SK-N-SH treated with all-trans-retinoic acid at 6 μM for 48 hours (cell line): ENCODE measurements at regions not wholly inside any gene's neighbourhood (a gene's known extent, or its start where the extent isn't known, plus 50 kb on each side); places are given as distances from the start of the nearest gene placed in this dataset.

Source experiments
- ATAC-seq: fragments of 200-7000 bp; cut with Tn5 transposase; 3 replicates; pipeline ENCODE4 v1.9.1; 2020; ENCODE audit warnings: mild to moderate bottlenecking, moderate library complexity
- ARNTL ChIP-seq: fragments of 450-650 bp; formaldehyde crosslinking; IDR thresholded peaks from 2 replicates; pipeline ENCODE4 v1.5.0; 2020; ENCODE audit warnings: low read depth, mild to moderate bottlenecking, moderate library complexity, borderline replicate concordance
- BACH2 ChIP-seq: fragments of 250-450 bp; sonication (Bioruptor Pico); IDR thresholded peaks from 2 replicates; pipeline ENCODE4 v1.9.0; 2021; ENCODE audit warnings: mild to moderate bottlenecking, borderline replicate concordance
- CSDC2 ChIP-seq: fragments of 250-450 bp; sonication (Bioruptor Pico); IDR thresholded peaks from 2 replicates; pipeline ENCODE4 v1.5.0; 2020; ENCODE audit warnings: mild to moderate bottlenecking, moderate library complexity
- ESRRG ChIP-seq: fragments of 250-450 bp; sonication (Bioruptor Pico); IDR thresholded peaks from 2 replicates; pipeline ENCODE4 v1.6.1; 2021; ENCODE audit warnings: mild to moderate bottlenecking
- GLIS3 ChIP-seq: fragments of 250-450 bp; sonication (Bioruptor Pico); IDR thresholded peaks from 2 replicates; pipeline ENCODE4 v1.5.0; 2020; ENCODE audit warnings: mild to moderate bottlenecking, moderate library complexity
- ISL1 ChIP-seq: fragments of 250-450 bp; sonication (Bioruptor Pico); IDR thresholded peaks from 2 replicates; pipeline ENCODE4 v2.1.2; 2022; ENCODE audit warnings: mild to moderate bottlenecking, moderate library complexity
- OSR1 ChIP-seq: fragments of 250-450 bp; sonication (Bioruptor Pico); IDR thresholded peaks from 2 replicates; pipeline ENCODE4 v1.8.0; 2022; ENCODE audit warnings: moderate library complexity, mild to moderate bottlenecking, inconsistent platforms
- PATZ1 ChIP-seq: fragments of 250-450 bp; sonication (Bioruptor Pico); IDR thresholded peaks from 2 replicates; pipeline ENCODE4 v1.8.0; 2020; ENCODE audit warnings: mild to moderate bottlenecking, moderate library complexity, borderline replicate concordance
- POU6F1 ChIP-seq: fragments of 250-450 bp; sonication (Bioruptor Pico); IDR thresholded peaks from 2 replicates; pipeline ENCODE4 v1.8.0; 2021; ENCODE audit warnings: low read depth, mild to moderate bottlenecking, moderate library complexity, borderline replicate concordance
- PPARA ChIP-seq: fragments of 250-450 bp; sonication (Bioruptor Pico); IDR thresholded peaks from 2 replicates; pipeline ENCODE4 v1.5.0; 2020; ENCODE audit warnings: mild to moderate bottlenecking, borderline replicate concordance
- RARB ChIP-seq: fragments of 250-450 bp; sonication (Bioruptor Pico); IDR thresholded peaks from 2 replicates; pipeline ENCODE4 v1.8.0; 2021; ENCODE audit warnings: mild to moderate bottlenecking, moderate library complexity
- SNAI2 ChIP-seq: fragments of 250-450 bp; sonication (Bioruptor Pico); IDR thresholded peaks from 2 replicates; pipeline ENCODE4 v1.5.0; 2020; ENCODE audit warnings: mild to moderate bottlenecking, moderate library complexity
- TCF4 ChIP-seq: fragments of 250-450 bp; sonication (Bioruptor Pico); IDR thresholded peaks from 2 replicates; pipeline ENCODE4 v1.8.0; 2021; ENCODE audit warnings: mild to moderate bottlenecking, moderate library complexity, borderline replicate concordance
- TOX ChIP-seq: fragments of 250-450 bp; sonication (Bioruptor Pico); IDR thresholded peaks from 2 replicates; pipeline ENCODE4 v1.8.0; 2021; ENCODE audit warnings: mild to moderate bottlenecking, moderate library complexity, borderline replicate concordance
- ZFP3 ChIP-seq: fragments of 250-450 bp; sonication (Bioruptor Pico); IDR thresholded peaks from 2 replicates; pipeline ENCODE4 v1.5.0; 2020; ENCODE audit warnings: mild to moderate bottlenecking, moderate library complexity
- ZFP30 ChIP-seq: fragments of 450-650 bp; formaldehyde crosslinking; IDR thresholded peaks from 2 replicates; pipeline ENCODE4 v1.5.0; 2022; ENCODE audit warnings: mild to moderate bottlenecking, moderate library complexity
- ZNF565 ChIP-seq: fragments of 450-650 bp; formaldehyde crosslinking; conservative IDR thresholded peaks from 2 replicates; pipeline ENCODE4 v1.5.0; 2020; ENCODE audit warnings: low read depth, mild to moderate bottlenecking, moderate library complexity
- ZNF8 ChIP-seq: fragments of 450-650 bp; formaldehyde crosslinking; IDR thresholded peaks from 2 replicates; pipeline ENCODE4 v1.5.0; 2020; ENCODE audit warnings: mild to moderate bottlenecking, moderate library complexity
- TF ChIP-seq, protein P1 (sequence below): fragments of 250-450 bp; sonication (Bioruptor Pico); IDR thresholded peaks from 2 replicates; pipeline ENCODE4 v1.5.0; 2020; ENCODE audit warnings: mild to moderate bottlenecking, moderate library complexity
- TF ChIP-seq, protein P2 (sequence below): fragments of 250-450 bp; sonication (Bioruptor Pico); IDR thresholded peaks from 2 replicates; pipeline ENCODE4 v1.5.1; 2020; ENCODE audit warnings: low read depth, mild to moderate bottlenecking, moderate library complexity

- ATAC-seq, result no peak
- TF ChIP-seq ZNF565 (CRISPR knock-in tag) (no peak), OSR1 (no peak), TOX (CRISPR knock-in tag) (no peak)
Observed at GRCh38 chr1:209390764-209391163, 192.8 kb upstream of the CAMK1G start.

DNA sequence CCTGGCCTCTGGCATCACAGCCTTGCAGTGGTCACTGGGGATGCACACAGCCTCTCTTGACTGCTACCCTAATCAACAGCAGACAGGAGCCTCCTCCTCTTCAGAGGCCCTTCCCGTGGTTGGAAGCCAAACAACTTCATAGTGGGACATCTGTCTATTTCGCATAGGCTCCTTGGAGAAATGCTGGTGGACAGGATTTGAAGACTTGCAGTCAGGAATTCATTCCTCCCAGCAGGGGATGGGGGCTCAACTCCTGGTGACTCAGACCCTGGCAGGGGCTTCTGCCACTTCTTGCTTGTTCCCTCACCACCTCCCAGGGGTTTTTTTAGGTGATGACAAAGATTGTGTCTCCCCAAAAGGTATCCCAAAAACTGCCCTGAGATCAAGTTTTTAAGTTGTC, 191.7 kb upstream of the CAMK1G start:
- TF ChIP-seq ZNF8 (CRISPR knock-in tag) (no peak), RARB (CRISPR knock-in tag) (no peak), ZFP30 (CRISPR knock-in tag) (no peak), CSDC2 (CRISPR knock-in tag) (no peak), GLIS3 (CRISPR knock-in tag) (no peak), ZFP3 (CRISPR knock-in tag) (no peak), TOX (CRISPR knock-in tag) (no peak), ZNF565 (CRISPR knock-in tag) (no peak), PATZ1 (CRISPR knock-in tag) (no peak), ESRRG (CRISPR knock-in tag) (no peak), POU6F1 (CRISPR knock-in tag) (no peak), ARNTL (CRISPR knock-in tag) (no peak), ISL1 (CRISPR knock-in tag) (no peak), TCF4 (no peak), BACH2 (no peak), PPARA (CRISPR knock-in tag) (no peak)
- TF ChIP-seq, protein P1, sequence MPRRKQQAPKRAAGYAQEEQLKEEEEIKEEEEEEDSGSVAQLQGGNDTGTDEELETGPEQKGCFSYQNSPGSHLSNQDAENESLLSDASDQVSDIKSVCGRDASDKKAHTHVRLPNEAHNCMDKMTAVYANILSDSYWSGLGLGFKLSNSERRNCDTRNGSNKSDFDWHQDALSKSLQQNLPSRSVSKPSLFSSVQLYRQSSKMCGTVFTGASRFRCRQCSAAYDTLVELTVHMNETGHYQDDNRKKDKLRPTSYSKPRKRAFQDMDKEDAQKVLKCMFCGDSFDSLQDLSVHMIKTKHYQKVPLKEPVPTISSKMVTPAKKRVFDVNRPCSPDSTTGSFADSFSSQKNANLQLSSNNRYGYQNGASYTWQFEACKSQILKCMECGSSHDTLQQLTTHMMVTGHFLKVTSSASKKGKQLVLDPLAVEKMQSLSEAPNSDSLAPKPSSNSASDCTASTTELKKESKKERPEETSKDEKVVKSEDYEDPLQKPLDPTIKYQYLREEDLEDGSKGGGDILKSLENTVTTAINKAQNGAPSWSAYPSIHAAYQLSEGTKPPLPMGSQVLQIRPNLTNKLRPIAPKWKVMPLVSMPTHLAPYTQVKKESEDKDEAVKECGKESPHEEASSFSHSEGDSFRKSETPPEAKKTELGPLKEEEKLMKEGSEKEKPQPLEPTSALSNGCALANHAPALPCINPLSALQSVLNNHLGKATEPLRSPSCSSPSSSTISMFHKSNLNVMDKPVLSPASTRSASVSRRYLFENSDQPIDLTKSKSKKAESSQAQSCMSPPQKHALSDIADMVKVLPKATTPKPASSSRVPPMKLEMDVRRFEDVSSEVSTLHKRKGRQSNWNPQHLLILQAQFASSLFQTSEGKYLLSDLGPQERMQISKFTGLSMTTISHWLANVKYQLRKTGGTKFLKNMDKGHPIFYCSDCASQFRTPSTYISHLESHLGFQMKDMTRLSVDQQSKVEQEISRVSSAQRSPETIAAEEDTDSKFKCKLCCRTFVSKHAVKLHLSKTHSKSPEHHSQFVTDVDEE (CRISPR knock-in tag), result no peak
- TF ChIP-seq, protein P2, sequence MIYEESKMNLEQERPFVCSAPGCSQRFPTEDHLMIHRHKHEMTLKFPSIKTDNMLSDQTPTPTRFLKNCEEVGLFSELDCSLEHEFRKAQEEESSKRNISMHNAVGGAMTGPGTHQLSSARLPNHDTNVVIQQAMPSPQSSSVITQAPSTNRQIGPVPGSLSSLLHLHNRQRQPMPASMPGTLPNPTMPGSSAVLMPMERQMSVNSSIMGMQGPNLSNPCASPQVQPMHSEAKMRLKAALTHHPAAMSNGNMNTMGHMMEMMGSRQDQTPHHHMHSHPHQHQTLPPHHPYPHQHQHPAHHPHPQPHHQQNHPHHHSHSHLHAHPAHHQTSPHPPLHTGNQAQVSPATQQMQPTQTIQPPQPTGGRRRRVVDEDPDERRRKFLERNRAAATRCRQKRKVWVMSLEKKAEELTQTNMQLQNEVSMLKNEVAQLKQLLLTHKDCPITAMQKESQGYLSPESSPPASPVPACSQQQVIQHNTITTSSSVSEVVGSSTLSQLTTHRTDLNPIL, result no peak
- no peak for ATAC-seq

DNA sequence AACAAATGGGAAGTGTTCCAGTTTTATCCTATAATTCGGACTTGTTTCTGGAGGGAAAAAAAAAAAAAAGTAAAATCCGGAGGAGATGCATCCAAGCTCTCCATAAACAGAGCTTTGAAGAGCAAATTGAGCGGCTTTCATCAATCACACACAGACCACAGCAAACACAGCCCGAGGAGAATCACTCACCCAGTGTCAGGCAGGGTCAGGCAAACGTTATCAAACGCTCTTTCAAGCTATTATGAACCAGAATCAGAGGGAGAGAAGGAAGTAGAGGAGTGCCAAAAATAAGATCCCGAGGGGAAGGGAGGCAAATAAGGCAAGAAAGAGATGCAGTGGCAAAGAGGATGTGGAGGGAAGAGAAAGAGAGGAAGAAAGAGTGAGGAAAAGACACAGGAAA, 188.3 kb upstream of the CAMK1G start:
- no peak for TF ChIP-seq TCF4
- no peak for TF ChIP-seq ARNTL (CRISPR knock-in tag)
- no peak for TF ChIP-seq ZFP3 (CRISPR knock-in tag)
- no peak for TF ChIP-seq POU6F1 (CRISPR knock-in tag)
- no peak for TF ChIP-seq SNAI2
- TF ChIP-seq PPARA (CRISPR knock-in tag), result no peak
- ATAC-seq, result no peak

GRCh38 chr1:209397371-209397770, 186.1 kb upstream of the CAMK1G start:
- no peak for ATAC-seq
- no peak for TF ChIP-seq PATZ1 (CRISPR knock-in tag)
- TF ChIP-seq, protein P2, result no peak
- no peak for TF ChIP-seq GLIS3 (CRISPR knock-in tag)
- TF ChIP-seq RARB (CRISPR knock-in tag), result no peak
- TF ChIP-seq, protein P1 (CRISPR knock-in tag), result no peak
- TF ChIP-seq SNAI2, result no peak
- no peak for TF ChIP-seq TOX (CRISPR knock-in tag)
- no peak for TF ChIP-seq OSR1
- no peak for TF ChIP-seq TCF4
